ENCODE measurements at regions not wholly inside any gene's neighbourhood (a gene's known extent, or its start where the extent isn't known, plus 50 kb on each side); places are given as distances from the start of the nearest gene placed in this dataset.

DNA sequence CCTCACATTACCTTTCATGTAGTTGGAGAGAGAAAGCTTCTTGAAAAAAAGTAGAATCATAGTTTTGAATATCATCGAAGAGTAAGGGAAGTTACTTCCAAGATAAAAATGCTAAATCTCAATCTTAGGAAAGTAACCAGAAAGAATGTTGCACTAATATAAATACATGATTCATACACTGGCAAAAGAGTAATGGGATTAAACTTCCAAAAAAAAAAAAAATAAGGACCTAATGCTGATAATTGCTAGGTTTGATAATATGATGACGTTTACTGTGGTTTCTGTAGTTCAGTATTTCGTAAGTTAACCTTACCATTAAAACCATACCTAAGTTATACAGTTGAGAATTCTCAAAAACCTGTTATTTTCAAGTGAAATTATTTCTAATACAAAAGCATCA lies 573.8 kb upstream of the CDH9 start:
- no peak for DNase-seq

DNA sequence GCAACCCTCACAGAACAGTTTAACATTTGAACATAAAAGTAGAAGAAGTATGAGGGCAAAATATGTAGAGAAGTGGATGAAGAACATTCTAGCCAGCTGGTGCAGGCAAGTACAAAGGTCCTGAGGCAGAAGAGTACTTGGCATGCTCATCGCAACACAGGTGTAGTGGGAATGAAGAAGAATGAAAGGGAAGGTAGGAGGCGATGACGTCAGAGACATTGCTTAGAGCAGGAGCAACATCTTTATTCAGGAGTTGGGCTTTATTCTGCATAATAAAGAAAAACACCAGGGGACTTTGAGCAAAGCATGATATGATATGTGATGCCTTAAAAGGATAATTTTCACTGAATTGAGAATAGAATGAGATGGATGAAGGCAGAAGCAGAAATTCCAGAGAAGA lies 570.6 kb upstream of the CDH9 start:
- no peak for DNase-seq

- no peak for DNase-seq
These were observed 560.2 kb upstream of the CDH9 start for GRCh38 chr5:27598576-27598975.

- DNase-seq, result no peak
These were observed 555.8 kb upstream of the CDH9 start for GRCh38 chr5:27594141-27594540.

DNA sequence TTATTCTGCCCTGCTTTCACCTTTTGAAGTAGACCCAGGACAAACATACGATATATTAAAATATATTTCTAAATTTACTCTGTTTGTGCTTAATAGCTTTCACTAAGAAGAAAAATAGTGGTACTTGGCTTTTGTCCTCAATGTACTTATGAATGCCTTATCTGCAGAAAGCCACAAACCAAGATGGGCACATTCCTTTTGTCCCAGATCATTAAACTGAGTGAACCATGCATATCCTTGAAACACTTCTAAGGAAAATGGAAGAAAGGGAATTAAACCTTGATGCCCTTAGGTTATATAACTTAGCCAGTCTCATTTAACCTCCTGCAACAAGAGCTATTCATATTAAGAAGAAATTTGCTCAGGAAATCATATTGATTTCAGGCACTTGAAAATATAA lies 553.8 kb upstream of the CDH9 start:
- DNase-seq, result no peak

- DNase-seq, result no peak
These were observed 552.1 kb upstream of the CDH9 start for GRCh38 chr5:27590503-27590902.

DNA sequence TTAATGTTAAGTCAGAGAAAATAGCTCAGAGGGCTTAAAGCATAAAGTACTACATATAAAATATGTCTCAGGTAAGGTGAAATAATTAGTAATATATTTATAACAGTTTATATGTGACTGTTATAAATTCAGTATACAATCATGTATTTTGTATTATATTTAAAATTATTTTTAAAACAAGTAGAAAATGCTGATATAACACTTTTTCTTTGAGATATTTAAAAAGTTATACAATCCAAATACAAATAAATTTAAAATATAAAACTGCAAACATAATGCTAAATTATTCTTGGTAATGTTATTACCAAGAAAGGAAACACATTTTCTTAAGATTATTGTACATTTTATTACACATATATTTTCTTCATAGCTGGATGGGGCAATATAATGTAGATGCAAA lies 539.9 kb upstream of the CDH9 start:
- DNase-seq, result no peak

DNA sequence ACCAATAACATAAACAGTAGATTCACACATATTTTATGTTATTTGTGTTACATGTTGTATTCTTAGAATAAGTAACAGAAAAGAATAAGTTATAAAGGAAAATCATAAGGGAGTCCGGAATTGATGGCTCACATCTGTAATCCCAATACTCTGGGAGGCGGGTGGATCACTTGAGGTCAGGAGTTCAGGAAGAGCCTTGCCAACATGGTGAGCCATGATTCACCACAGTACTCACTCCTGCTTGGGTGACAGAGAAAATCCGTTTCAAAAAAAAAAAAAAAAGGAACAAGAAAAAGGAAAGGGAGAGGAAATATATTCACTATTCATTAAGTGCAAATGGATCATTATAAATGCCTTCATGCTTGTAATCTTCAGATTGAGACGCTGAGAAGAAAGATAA lies 533.3 kb upstream of the CDH9 start:
- no peak for DNase-seq

DNA sequence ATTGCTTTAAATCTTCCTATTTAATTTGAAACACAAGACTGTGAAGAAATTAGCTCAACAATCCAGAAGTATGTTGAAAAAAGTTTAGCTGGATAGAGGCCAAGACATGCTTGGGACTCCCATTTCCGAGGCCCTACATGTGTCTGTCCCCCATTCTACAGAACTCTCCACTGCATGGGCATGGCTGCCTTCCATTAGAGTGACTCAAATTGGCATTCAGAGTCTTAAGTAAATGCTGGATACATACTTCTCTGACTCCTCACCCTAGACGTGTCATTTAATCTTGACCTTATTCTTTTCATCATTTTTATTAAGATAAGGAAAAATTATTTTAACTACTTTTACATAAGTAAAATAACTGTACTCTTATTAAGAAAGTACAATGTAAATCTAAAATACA lies 530.4 kb upstream of the CDH9 start:
- no peak for DNase-seq

DNA sequence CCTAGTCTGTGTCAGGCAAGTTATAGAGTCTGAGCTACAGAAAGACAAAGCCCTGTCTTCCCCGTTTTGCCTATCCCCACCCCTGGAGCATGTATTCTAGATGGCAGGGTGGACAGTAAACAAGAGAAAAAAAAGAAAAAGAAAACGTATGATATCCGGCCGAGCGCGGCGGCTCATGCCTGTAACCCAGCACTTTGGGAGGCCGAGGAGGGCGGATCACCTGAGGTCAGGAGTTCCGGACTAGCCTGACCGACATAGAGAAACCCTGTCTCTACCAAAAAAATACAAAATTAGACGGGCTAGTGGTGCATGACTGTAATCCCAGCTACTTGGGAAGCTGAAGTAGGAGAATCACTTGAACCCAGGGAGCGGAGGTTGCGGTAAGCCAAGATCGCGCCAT lies 523.0 kb upstream of the CDH9 start:
- no peak for DNase-seq

DNA sequence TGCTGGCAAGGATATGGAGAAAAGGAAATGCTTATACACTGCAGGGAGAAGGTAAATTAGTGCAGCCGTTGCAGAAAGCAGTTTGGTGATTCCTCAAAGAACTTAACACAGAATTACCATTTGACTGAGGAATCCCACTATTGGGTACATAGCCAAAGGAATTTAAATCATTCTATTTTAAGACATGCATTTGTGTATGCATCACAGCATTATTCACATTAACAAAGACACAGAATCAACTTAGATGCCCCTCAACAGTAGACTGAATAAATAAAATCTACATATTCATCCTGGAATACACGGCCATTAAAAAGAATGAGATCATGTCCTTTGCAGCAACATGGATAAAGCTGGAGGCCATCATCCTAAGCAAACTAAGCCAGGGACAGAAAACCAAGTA lies 510.1 kb upstream of the CDH9 start:
- DNase-seq, result no peak

DNA sequence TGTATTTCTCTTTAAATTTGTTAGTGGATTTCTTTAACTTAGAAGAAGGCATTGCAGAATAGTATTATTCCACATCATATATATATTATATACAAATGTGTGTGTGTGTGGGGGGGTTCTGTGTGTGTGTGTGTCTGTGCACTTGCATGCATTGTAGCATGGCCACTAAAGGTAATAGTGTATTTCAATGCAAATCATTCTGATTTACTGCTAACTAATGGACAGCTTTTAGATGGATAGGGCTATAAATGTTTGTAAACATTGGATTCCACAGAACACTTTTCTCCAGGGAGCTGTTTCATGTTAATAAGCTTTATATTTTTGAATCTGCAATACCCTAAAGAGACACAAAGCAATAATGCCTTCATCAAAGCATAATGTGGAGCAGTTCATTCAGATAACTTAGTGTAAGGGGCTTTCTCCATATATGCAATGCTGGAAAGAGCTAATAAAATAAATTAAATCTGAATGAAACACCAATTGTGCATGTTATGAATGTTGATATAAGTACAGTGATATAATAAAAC lies 496.7 kb upstream of the CDH9 start:
- DNase-seq, result no peak

GRCh38 chr5:27532305-27532704 lies 493.9 kb upstream of the CDH9 start:
- no peak for DNase-seq

GRCh38 chr5:27524515-27524914 lies 486.1 kb upstream of the CDH9 start:
- DNase-seq, result no peak

GRCh38 chr5:27523629-27524028 lies 485.2 kb upstream of the CDH9 start:
- DNase-seq, result no peak

GRCh38 chr5:27516437-27516836 lies 478.1 kb upstream of the CDH9 start:
- DNase-seq, result no peak

GRCh38 chr5:27511061-27511460 lies 472.7 kb upstream of the CDH9 start:
- no peak for DNase-seq

DNA sequence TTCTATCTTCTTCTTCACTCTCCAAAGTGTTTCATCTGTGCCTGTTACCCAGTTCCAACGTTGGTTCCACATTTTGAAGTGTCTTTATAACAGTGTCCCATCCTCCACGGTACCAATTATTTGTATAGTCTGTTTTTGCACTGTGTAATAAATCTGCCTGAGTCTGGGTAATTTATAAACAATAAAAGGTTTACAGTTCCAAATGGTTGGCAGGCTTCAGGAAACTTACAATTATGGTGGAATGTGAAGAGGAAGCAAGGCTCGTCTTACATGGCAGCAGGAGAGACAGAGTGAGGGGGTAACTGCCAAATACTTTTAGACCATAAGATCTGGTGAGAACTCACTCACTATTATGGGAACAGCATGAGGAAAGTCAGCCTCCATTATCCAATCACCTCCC lies 465.4 kb upstream of the CDH9 start:
- no peak for DNase-seq

GRCh38 chr5:27502236-27502635 lies 463.9 kb upstream of the CDH9 start:
- no peak for DNase-seq

GRCh38 chr5:27497491-27497890 lies 459.1 kb upstream of the CDH9 start:
- no peak for DNase-seq

GRCh38 chr5:27494887-27495286 lies 456.5 kb upstream of the CDH9 start:
- DNase-seq, result no peak

- no peak for DNase-seq
These were observed 453.5 kb upstream of the CDH9 start for GRCh38 chr5:27491746-27492439.

DNA sequence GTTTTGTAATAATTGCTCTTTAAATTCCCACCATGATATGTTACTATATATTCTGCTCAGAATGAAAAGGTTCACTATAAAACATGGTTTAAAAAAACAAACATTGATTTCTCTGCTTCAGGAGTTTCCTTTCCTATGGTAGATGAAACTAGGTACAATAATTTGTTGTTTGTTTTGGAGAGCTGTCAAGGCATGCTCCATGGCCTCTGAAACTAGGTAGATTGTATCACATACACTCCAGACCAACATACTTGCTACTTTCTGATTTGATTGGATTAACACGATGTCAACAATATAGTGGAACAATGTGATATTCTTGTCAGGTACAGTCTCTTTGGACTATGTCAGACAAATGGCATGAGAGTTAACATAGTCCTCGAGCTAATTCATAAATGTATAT lies 452.7 kb upstream of the CDH9 start:
- DNase-seq, result no peak

DNA sequence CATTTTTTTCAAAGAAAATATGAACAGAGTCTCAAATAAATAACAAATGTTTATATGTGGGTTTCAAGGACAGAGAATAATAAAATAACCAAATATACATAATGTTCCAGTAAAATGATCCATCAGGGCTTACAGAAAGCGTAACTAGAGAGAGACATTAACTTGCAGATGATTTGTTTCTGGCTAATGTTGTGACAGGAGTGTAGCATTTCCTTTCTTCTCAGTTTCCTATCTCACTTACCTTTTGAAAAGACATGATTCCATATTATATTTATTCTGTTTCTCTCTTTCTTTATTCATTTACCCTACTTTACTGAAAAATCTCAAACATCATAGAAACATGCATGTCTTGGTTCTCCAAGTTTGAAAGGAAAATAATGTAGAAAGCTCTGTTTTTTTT lies 451.3 kb upstream of the CDH9 start:
- no peak for DNase-seq

GRCh38 chr5:27482663-27483062 lies 444.3 kb upstream of the CDH9 start:
- no peak for DNase-seq

Measured in NCI-H446 treated with DMSO at 0.1 percent for 48 hours (cell line).